ENCODE measurements at regions not wholly inside any gene's neighbourhood (a gene's known extent, or its start where the extent isn't known, plus 50 kb on each side); places are given as distances from the start of the nearest gene placed in this dataset.
A peak's percentile ranks its signal among the peaks of the same experiment; 100 is the strongest.

- TF ChIP-seq, protein P1, sequence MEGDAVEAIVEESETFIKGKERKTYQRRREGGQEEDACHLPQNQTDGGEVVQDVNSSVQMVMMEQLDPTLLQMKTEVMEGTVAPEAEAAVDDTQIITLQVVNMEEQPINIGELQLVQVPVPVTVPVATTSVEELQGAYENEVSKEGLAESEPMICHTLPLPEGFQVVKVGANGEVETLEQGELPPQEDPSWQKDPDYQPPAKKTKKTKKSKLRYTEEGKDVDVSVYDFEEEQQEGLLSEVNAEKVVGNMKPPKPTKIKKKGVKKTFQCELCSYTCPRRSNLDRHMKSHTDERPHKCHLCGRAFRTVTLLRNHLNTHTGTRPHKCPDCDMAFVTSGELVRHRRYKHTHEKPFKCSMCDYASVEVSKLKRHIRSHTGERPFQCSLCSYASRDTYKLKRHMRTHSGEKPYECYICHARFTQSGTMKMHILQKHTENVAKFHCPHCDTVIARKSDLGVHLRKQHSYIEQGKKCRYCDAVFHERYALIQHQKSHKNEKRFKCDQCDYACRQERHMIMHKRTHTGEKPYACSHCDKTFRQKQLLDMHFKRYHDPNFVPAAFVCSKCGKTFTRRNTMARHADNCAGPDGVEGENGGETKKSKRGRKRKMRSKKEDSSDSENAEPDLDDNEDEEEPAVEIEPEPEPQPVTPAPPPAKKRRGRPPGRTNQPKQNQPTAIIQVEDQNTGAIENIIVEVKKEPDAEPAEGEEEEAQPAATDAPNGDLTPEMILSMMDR (IDR thresholded peaks at IDR 0.05; ENCODE audit: insufficient read depth, low read depth, low read length, missing control alignments) = no peak
- no peak overlapping the region for H3K4me3 ChIP-seq (ENCODE audit: low read length)
- DNase-seq (ENCODE audit: low read depth) = no peak
These were observed 418.6 kb downstream of the TMEM38B start for GRCh38 chr9:106112935-106113334.

GRCh38 chr9:106119176-106119575, 424.8 kb downstream of the TMEM38B start:
- TF ChIP-seq, protein P1 (IDR thresholded peaks at IDR 0.05; ENCODE audit: insufficient read depth, low read depth, low read length, missing control alignments) = no peak

DNA sequence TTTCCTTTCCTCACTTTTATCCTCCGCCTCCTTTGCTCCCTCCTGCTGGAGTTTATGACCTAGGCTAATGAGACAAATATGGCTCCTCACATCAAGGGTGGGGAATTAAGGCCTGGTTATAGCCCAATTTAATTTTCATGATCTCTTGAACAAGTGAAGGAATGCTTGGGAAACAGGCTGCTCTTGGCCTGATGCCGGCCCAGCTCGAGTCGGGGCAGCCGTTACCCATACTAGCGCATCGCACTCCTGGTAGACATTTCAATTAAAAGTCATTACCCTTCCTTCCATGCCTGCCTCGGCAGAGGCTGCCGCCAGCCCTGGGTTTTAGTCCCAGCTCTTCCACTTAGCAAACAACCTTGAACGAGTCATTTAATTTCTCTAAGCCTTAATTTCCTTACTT, 425.7 kb downstream of the TMEM38B start:
- DNase-seq (ENCODE audit: low read depth) = no peak
- TF ChIP-seq, protein P1 (IDR thresholded peaks at IDR 0.05; ENCODE audit: insufficient read depth, low read depth, low read length, missing control alignments) = no peak
- no peak overlapping the region for H3K4me3 ChIP-seq (ENCODE audit: low read length)

More at GRCh38 chr9:106119176-106119575, 424.8 kb downstream of the TMEM38B start:
- peak; percentile 15 for DNase-seq (ENCODE audit: low read depth)
- H3K4me3 ChIP-seq (ENCODE audit: low read length) = no peak overlapping the region

DNA sequence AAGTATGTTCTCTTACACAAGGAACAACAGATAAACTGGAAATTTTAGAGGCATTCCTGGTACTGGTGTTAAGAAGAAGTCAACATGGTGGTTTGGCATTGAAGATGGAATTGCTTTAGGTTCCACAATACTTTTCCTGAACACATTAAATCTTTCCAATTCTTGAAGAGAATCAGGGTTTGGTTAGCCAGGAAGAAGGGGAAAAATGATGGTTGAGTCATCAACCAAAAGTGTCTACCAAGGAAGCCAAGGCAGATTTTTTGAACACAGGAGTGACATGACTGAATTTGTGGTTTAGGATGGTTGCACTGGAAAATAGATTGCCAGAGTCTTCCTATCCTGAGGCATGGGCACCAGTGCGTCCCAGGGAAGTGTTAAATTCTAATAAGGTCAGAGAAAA, 433.4 kb downstream of the TMEM38B start:
- no peak for DNase-seq (ENCODE audit: low read depth)
- H3K4me3 ChIP-seq (ENCODE audit: low read length) = no peak overlapping the region
- TF ChIP-seq, protein P1 (IDR thresholded peaks at IDR 0.05; ENCODE audit: insufficient read depth, low read depth, low read length, missing control alignments) = no peak

DNA sequence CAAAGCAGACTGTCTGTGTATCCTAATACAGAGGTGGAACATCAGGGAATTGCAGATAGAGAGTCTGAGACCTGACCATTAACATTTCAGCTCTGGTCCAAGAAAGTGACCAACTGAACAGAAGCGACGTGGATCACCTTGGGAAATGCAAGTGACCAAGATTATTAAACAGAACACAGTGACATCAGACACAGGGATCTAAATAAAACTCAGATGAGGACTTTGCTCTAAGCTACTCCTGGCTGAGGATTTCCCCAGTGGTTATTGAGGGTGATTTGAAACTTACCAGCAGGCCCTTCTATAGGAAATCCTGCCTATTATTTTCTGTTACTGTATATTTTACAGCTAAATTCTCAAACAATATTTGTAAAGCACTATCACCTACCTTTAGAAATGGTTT, 436.0 kb downstream of the TMEM38B start:
- no peak for DNase-seq (ENCODE audit: low read depth)
- TF ChIP-seq, protein P1 (IDR thresholded peaks at IDR 0.05; ENCODE audit: insufficient read depth, low read depth, low read length, missing control alignments) = no peak
- no peak overlapping the region for H3K4me3 ChIP-seq (ENCODE audit: low read length)

DNA sequence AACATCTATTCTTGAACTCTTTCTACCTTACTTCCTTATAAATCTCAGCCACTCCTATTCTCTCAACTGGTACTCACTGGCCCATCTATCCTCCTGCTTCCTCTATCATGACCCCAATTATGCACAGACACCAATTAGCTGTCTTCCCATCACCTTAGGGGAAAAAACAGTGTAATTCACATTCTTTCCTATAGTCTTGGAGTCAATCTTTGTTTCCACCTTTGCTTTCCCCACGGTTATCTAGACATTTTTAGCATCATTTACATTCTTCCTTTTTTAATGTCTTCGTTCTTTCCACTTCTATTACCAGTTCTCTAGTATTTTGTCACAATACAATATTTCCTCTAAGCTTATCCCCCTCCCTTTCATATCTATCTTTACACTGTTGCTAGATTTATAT, 449.4 kb downstream of the TMEM38B start:
- TF ChIP-seq, protein P1 (IDR thresholded peaks at IDR 0.05; ENCODE audit: insufficient read depth, low read depth, low read length, missing control alignments) = no peak
- DNase-seq (ENCODE audit: low read depth) = no peak
- H3K4me3 ChIP-seq (ENCODE audit: low read length) = no peak overlapping the region

DNA sequence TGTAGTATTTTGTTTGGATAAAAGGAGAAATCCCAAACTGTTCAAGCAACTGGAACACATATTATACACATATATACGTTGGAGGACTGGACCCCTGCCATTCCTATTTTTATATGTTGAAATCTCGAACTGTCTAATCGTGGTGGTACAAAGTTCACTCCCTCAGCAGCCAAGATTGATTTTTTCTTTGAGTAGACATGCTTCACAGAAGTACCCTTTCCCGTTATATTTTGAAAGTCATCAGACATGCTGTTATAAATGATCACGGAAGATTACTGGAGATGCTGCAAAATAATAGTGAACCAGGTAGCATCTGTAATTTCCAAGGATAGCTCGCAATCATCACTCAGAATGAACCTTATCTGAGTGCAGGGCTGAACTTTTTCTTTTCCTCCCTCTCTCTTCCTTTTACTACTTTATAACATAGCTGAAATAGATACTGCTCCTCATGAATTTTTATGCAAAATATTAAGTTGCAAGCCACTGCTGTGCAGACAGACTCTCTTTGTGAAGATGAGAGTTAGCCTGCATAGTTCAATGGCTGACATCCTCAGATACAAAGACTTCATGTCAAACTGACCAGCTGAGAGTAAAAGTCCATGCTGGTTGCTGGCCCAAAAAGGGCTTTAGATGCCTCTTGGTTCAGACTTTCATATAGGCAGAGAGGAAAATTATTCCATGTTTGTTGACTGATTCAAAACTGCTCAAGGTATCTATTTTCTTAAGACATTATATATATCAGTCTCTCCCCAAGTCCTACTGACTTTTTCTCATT, 451.9 kb downstream of the TMEM38B start:
- DNase-seq (ENCODE audit: low read depth) = no peak
- TF ChIP-seq, protein P1 (IDR thresholded peaks at IDR 0.05; ENCODE audit: insufficient read depth, low read depth, low read length, missing control alignments) = no peak
- H3K4me3 ChIP-seq (ENCODE audit: low read length) = no peak overlapping the region

Measured in epithelial cell of esophagus (primary cell).